ENCODE measurements at regions not wholly inside any gene's neighbourhood (a gene's known extent, or its start where the extent isn't known, plus 50 kb on each side); places are given as distances from the start of the nearest gene placed in this dataset.

DNA sequence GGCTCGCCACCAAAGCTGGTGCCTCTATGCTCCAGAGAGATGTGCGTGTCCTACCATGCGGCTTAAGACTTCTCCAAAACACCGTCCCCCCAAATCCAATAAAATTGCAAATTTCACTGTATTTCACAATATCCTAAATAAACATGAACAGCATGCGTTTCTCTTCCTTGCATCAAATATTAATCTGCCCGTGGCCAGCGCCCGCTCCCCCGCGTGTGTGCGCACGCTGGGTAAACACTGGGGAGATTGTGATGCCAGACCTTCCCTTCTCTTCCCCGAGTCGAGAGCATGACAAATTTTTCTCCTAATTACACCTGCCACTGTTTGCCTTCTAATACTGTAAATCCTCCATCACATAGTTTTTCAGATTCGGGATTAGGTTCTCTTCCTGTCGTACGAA is 148.1 kb downstream of the MRM1 start:
- TF ChIP-seq YY1 (IDR thresholded peaks at IDR 0.05; ENCODE audit: insufficient read depth, insufficient read length) (no peak), ZNF274 (IDR thresholded peaks at IDR 0.05; ENCODE audit: low read depth, low read length) (no peak), SUZ12 (IDR thresholded peaks at IDR 0.05; ENCODE audit: extremely low read depth, insufficient read depth, insufficient read length) (no peak)

Measured in NT2/D1 (cell line).